GM04504 (cell line): ENCODE measurements at regions not wholly inside any gene's neighbourhood (a gene's known extent, or its start where the extent isn't known, plus 50 kb on each side); places are given as distances from the start of the nearest gene placed in this dataset.
"Not testable (repeated sequence)": the region's sequence is repeated elsewhere in the genome, so short reads cannot be mapped to it uniquely, and the experiment has no call there.

ENCODE experiments used
- DNase-seq: peaks from one replicate; pipeline ENCODE4 v3.0.0-alpha.2; 2012; ENCODE audit warnings: low read depth

DNA sequence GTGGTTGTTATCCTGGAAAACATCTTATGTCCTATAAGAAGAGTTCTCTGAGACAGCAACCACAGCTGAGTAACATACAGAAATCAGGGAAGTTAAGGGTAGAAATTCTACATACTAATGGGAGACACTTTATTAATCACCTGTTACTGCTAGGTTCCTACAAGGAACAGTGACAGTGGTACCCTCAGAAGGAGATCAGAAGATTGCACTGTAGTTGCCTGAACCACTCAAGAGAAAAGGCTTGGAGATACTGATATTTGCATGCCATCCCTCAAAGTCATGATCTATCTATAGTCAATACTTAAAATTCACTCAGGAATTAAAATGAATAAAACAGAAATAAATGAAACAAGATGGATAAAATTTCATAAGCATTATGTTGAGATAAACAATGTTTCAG, 136.0 kb downstream of the LMLN start:
- DNase-seq = no peak

DNA sequence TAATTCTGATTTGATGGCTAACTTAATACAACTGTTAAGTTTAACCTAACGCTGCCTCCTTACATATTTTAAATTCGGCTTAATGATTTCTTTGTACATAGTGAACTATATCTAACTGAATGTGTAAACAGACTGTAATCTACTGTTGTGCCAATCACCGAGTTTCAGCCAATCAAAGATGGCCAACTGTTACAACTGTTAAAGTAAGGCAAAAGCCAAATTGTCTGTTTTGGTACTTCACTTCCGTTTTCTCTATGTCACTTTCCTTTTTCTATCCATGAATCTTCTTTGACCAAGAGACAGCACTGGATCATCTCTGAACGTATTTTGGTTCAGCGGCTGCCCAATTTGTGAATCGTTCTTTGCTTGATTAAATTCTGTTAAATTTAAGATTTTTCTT, 137.0 kb downstream of the LMLN start:
- no peak for DNase-seq

DNA sequence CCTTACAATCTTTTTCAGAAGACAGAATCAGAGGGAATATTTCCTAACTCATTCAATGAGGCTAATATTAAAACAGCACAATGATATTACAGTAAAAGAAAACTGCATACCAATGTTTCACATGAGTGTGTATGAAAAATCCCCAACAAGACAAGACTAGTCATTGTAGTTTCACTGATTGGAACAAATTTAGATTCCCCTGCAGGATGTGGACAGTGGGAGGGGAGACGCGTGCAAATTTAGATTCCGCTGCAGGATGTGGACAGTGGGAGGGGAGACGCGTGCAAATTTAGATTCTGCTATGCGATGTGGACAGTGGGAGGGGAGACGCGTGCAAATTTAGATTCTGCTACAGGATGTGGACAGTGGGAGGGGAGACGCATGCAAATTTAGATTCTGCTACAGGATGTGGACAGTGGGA, 138.7 kb downstream of the LMLN start:
- not testable (repeated sequence) for DNase-seq

DNA sequence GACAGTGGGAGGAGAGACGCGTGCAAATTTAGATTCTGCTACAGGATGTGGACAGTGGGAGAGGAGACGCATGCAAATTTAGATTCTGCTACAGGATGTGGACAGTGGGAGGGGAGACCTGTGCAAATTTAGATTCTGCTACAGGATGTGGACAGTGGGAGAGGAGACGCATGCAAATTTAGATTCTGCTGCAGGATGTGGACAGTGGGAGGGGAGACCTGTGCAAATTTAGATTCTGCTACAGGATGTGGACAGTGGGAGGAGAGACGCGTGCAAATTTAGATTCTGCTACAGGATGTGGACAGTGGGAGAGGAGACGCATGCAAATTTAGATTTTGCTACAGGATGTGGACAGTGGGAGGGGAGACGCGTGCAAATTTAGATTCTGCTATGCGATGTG, 143.1 kb downstream of the LMLN start:
- not testable (repeated sequence) for DNase-seq

DNA sequence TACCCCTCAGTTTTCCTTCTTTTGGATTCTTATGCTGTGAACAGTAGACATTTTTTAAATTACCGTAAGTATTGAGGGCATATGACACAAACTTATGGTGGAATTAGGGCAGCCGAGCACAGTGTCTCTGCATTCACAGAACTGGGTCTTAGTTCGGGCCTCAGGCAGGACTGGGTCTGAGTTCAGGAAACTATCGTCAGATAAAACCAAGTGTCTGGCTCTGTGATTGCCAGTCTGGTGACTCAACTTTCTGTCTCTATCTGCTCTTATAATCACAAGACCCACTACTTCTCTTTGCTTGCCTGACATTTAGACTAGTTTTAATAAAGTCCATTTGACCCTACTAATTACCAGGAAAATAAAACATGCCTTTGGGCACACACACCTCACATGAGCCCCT, 146.2 kb downstream of the LMLN start:
- no peak for DNase-seq

DNA sequence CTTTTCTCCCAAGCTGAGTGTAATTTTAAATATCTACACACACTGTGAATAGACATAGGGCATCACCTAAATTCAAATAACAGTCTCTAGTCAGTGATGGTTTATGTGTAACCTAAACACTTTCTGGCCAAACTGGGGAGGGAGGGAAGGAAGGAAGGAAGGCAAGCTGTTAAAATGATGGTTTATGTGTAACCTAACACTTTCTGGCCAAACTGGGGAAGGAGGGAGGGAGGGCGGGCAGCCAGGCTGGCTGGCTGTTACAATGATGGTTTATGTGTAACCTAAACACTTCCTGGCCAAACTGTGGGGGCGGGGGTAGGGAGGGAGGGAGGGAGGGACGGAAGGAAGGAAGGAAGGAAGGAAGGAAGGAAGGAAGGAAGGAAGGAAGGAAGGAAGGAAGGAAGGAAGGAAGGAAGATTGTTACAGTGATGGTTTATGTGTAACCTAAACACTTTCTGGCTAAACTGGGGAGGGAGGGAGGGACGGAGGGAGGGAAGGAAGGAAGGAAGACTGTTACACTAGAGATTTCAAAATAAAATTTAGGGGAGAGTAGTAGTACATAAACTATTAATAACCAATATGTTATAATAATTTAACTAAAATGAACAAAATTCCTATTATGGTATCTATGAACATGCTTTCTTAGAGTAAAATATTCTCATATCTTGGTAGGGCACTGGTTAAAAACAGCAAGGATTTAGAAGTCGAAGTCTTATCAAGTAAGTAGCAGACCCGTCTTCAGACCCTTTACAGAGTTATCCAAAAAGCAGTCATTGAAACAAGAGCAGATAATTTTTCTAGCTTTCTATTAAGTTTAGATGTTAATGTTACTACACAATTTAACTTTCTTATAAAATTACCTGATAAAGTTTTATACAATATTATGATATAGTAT, 148.1 kb downstream of the LMLN start:
- DNase-seq = no peak

DNA sequence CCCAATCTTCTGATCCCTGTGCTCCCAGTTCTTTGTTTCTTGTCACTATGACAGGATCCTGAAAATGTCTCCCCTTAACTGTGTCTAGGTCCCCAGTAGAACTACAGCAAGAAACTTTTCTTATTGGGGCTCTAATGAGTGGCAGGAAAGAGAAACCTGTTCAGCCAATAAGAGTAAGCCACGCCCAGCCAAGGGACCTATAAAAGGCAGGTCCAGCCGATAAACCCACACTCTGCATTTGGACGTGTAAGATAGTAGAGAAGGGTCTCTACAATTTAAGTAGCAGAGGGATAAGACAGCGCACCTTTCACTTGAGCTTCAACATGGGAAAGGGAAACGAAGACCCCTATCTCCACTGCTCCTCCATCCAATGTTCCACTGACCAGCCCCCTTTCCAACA, 149.9 kb downstream of the LMLN start:
- DNase-seq = no peak

DNA sequence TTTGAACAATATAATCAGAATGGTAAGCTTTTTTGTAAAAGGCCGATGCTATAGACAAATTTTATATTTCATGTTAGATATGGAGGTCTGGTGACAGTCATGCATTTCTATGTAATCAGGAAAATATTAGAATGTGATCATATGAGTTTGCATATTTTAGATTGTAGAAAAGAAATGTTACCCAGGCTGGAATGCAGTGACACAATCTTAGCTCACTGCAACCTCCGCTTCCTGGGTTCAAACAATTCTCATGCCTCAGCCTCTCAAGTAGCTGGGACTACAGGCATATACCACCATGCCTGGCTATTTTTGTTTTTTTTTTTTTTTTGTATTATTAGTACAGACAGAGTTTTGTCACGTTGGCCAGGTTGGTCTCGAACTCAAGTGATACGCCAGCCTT, 152.0 kb downstream of the LMLN start:
- no peak for DNase-seq

DNA sequence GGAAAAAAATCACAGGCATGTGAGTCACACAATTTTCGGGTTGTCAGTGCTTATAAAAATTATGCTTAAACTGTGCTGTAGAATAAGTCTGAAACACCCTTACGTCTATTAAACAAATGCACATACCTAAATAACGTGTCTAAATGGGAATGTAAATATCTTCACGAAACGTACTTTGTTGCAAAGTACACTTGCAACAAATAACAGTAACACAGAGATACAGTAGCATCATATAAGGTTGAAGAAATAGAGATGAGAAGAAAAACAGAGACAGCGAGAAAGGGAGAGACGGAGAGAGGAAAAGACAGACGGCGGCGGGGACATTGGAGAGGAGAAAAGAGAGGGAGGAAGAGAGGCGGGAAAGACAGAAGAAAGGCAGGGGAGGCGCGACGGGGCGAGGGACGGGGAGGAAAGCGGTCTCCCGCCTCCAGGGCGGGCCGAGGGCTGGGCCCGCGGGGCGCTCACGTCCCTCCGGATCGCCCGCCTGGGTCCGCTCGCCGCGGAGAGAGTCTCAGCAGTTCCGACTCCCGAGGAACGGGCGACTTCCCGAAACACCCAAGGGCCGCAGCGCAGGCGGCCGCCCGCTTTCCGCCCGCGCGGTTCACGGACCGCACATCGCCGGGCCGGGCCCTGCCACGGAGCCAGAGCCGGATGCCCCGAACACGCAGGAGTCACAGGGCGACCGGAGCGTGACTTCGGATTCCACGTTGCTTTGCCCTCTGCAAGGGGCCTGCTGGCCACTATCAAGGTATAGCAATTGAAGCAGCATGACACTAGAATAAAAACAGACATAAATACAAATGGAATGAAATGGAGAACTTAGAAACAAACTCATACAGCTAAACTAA, 153.4 kb downstream of the LMLN start:
- no peak for DNase-seq

DNA sequence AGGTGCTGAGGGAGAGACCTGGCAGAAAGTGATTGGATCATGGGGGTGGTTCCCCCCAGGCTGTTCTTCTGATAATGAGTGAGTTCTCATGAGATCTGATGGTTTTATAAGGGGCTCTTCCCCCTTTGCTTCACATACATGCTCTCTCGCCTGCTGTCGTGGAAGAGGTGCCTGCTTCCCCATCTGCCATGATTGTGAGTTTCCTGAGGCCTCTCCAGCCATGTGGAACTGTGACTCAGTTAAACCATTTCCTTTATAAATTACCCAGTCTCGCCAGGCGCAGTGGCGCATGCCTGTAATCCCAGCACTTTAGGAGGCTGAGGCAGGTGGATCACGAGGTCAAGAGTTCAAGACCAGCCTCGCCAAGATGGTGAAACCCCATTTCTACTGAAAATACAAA, 154.5 kb downstream of the LMLN start:
- DNase-seq = not testable (repeated sequence)

DNA sequence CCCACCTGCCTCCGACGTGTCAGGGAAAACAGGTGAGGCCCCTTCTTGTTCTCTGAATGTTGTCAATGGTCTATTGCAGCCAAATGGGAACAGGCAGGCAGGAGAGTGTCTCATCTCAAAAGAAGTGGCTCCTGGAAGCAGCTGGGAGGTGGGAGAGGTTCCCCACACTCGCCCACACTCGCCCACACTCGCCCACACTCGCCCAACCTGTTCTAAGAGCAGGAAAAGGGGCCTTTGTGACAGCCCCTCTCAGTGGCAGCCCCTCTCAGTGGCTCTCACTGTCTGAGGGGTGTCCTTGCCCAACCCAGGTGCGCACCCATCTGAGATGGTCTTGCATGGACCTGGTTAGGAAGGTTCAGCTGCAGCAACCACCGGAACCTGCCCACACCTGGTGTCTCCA, 162.2 kb downstream of the LMLN start:
- DNase-seq = not testable (repeated sequence)

DNA sequence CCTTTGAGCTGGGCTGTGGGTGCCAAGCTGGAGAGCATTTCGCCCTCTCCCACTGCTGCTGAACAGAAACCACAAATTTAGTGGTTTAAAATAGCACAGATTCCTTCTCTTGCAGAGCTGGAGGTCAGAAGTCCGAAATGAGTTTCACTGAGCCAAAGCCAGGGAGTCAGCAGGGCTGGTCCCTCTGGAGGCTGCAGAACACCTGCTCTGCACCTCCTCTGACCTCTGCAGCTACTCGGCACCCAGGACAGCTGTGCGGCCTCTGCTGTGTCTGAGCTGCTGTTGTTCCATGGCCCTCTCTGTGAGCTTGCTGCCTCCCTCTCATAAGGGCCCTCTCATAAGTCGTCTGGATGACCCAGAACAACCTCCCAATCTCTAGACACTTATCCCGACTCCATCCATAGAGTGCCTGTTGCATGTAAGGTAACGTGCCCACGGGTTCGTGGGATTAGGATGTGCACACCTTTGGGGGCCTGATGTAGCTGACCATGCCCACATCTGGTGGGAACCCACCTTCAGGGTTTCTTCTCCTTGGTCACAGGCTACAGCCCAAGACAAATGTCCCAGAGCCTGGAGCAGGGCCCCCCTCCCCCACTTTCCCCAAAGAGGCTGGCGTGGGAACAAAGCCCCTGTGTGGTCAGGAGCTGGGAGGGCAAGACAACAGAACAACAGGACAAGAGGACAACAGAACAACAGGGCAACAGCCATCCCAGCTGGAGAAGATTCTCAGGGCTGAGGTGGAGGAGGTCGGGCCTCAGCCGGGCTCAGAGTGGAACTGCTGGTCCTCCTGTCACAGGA, 177.2 kb downstream of the LMLN start:
- not testable (repeated sequence) for DNase-seq

DNA sequence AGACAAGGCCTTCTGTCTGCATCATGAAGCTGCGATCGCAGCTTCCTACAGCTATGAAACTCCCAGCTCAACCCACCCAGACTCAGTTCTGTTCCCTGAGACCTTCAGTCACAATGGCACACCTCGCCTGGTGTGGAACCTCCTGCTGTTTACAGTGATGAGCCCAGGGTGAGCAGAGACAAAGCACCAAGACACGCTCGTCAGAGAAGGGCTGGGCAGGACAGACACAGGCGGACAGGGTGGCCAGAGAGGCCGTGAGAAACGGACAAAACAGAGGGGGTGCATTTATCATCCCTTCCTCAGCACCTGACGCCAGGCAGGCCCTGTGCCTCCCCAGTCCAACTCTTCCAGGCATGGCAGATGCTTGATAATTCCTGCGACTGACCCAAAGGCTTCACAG, 178.2 kb downstream of the LMLN start:
- DNase-seq = not testable (repeated sequence)

DNA sequence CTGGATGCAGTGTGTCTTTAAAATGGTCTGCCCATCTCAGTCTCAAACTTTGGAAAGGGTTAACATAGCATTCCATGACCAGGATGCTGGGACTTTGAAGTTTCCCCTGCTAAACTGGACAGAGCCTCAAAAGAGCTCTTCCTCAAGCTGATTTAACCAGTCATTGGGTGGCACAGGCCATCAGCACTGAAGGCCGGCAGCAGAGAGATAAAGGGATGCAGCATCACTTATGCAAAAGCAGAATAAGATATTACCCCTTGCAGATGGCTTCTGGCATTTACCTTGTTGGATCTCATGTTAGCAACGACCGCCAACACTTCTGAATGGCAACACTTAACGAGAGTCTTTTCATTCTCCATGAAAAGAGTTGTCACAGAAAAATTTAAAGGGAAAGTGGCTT, 179.0 kb downstream of the LMLN start:
- not testable (repeated sequence) for DNase-seq

DNA sequence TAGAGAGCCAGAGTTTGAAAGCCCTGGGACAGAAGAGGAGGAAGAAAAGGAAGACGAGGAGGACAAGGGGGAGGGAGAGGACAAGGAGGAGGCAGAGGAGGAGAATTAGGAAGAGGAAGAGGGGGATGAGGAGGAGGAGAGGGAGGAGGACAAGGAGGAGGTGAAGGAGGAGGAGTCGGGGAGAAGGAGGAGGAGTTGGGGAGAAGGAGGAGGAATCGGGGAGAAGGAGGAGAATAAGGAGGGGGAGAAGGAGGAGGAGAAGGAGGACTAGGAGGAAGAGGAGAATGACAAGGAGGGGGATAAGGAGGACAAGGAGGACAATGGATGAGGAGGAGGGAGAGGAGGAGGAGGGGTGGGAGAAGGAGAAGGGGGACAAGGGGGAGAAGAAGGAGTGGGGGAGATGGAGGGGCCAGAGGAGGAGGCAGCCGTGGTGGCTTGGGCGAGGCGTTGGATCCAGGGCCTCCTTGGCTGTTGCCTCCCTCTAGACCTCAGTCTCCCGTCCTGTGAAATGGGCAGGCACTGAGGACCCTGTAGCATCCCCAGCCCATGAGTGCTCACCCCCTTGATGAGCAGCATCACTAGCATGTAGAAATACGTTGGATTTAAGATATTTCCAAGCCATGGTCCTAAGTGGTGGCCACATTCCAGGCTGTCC, 179.6 kb downstream of the LMLN start:
- DNase-seq = not testable (repeated sequence)

DNA sequence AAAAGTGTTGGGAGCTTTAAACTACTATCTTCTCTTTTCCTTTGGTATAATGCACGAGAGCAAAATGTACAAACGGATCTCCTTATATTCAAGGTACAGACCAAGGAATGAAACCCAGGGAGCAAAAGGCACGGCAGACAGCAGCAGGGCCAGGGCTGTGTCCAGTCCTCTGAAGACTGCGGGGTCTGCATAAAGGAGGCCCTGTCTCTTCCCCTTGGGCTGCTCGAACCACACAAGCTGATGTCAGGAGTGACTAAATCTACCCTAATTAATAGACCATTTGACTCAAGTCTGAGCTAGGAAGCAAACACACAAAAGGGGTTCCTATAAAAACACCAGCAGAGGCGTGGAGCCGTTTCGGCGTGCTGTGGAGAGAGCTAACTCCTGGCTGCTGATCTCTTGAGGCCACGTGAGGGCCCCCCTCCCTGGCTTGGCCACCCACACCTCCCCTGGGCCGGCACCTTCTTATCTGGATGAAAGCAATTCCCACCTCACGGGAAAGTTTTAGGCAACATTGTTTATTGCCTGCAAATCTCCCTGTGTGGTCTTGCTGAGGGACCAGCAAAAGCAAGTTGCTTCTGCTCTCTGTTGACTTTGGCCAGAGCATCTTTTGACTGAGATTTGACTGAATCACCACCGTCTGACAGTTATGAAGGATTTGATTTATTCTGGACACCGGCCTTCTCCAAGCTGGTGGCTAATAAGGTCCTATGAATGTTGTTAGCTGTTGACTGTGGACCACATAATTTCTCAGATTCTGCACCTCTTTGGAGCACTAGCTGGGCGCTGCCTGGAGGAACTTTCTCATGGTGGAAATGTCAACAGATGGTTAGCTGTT, 183.5 kb downstream of the LMLN start:
- DNase-seq = not testable (repeated sequence)

DNA sequence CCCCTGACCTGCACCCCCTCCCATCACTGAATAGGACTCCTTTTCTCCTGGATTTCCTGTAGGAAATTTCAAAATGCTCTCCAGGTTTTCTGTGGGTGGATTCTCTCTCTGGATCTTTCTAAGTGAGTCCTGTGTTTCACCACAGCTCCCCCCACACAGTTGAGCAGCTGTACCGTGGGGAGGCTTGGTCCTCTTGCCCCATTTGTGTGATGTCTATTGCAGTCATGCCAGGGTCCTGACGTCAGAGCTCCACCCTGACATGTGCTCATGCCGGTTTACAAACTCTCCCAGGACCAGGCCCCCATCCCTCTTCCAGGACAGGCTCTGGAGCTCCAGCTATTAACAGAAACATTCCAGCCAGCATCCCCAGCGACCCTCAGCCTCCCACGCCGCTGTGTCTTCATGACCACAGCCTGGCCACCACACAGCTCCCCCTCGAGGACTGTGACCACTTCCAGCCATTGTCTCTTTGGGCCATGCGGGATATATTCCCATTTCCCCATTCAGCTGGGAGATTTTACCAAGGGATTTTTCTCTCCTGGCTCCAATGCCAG, 185.3 kb downstream of the LMLN start:
- not testable (repeated sequence) for DNase-seq

DNA sequence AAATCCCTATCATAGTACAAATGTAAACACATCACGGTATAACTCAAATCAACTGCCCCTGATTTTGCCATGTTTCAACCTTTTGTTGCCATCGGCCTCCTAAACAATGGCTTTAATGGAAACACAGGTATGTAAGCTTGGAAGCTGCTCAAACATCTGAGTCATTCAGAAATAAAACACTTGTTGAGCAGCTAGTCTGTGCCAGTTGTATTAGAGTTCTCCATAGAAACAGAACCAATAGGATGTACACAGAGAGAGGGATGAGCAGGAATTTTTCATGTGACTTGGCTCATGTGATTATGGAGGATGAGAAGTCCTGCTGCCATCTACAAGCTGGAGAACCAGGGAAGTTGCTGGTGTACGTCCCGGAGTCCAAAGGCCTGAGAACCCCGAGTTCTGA, 186.1 kb downstream of the LMLN start:
- not testable (repeated sequence) for DNase-seq

DNA sequence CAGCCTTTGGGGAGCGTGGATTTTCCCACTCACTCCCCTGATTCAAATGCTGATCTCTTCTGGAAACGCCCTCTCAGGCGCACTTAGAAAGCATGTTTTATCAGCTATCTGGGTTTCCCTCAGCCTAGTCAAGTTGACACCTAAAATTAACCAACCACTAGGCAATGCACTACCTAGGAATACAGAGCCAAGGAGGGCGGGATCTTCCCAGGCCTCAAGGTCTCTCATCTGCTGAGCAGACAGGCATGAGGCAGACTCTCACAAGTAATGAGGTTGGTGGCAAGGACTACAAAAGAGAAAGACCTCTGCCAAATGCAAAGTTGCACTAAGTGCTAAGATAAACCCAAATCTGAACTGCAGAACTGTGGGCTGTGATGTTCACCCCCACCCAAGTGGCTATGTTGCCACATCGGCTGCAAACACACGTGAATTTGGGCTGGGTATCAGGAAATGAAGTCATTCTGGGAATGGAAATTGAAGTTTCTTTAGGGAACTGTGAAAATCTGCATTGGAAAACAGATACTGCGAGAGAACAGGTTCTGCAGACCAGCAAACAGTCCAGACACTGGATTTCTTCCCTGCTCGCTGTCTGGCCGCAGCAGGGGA, 186.6 kb downstream of the LMLN start:
- not testable (repeated sequence) for DNase-seq

DNA sequence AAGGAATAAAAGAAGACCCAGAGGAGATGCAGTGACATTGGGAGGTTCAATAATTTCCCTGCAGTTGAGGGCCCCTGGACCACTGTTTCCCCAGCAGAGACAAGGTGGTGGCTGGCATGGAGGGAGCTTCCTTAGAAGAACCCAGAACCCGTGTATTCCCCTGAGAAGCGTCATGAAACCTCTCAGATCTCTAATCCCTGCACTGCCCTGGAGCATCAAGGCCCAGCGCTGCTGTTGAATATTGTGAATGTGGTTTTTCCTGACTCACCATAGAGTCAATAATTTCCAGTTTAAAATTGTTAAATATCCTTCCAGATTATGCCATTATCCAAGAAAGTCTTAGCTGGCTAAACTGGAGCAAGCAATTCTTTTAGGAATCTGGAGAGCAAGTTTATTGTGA, 187.2 kb downstream of the LMLN start:
- not testable (repeated sequence) for DNase-seq
